ENCODE measurements at regions not wholly inside any gene's neighbourhood (a gene's known extent, or its start where the extent isn't known, plus 50 kb on each side); places are given as distances from the start of the nearest gene placed in this dataset.
A peak's percentile ranks its signal among the peaks of the same experiment; 100 is the strongest.

DNA sequence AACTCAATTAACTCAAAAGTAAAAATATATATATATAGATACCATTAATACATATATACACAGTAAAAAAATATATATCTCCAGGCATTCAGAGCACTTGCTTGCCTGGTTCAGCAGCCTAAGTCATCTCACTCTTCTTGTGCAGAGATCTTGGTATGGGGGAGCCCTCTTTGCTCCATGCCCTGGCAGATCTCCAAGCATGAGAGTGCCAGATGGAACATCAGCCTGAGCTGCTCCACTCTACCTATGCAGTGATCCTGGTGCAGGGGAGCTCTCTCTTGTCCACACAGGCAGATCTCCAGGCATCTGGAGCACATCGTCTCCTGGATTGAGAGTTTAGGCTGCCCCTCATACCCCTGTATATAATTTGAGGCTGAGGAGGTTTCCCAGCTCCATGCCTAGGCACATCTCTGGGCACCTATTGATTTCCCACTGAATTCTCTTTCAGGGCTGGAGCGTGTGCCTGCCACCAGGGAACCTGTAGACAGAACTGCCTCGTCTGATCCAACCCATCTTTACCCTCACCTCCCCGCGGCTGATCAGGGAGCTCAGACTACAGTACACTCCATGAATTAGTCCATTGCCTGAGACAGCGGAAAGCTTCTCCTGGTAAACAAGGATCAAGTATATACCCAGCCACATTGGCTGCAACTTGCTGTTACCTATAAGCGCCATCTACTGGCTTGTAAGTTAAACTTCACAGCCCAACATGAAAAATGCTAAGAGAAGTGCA lies 342.4 kb upstream of the GRIA1 start:
- DNase-seq = peak; percentile 91

GRCh38 chr5:153148624-153148976 lies 341.9 kb upstream of the GRIA1 start:
- no peak for DNase-seq

- no peak for DNase-seq
Measured at GRCh38 chr5:153151558-153151957, 338.9 kb upstream of the GRIA1 start.

DNA sequence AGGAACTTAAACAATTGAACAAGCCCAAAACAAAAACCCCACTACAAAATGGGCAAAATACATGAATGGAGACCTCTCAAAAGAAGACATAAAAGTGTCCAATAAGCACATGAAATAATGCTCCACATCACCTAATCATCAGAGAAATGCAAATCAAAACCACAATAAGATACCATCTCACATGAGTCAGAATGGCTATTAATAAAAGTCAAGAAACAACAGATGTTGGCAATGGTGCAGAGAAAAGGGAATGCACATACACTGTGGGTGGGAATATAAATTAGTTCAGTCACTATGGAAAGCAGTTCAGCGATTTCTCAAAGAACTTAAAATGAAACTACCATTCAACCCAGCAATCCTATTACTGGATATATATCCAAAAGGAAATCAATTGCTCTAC lies 337.4 kb upstream of the GRIA1 start:
- no peak for DNase-seq

DNA sequence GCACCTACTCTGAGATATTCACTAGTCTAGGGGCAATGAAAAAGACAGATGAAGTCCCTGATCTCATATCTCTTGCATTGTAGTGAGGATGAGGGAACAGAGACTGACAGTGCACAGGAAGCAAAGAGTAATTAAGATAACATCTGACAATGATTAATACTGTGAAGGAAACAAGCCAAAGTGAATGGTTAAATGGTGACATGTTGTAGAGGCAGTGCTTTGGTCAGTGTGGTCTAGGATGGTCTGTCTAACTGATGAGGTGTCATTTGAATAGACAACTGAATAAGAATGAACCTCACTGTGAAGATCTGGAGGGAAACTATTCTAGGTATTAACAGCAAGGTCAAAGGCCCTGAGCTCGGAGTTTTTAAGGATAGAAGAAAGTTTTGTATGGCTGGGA lies 333.3 kb upstream of the GRIA1 start:
- DNase-seq = no peak

DNA sequence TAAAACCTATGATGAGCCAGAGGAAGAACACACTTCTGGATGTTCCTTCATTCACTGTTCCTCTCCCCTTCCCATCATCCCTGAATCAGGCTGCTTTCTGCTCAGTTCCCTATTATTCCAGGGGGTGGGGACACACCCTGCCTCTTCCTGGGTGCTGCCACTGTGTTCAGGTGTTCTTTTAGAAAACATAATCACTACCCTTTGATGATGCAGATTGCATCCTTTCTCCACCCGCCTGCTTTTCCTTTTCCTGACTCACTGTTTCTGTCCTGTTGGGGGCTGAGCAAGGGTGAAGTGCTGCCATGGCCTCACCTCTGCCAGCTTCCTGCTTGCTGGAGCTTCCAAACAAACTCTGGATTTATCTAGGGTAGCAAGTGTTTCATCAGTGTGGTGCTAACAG lies 331.9 kb upstream of the GRIA1 start:
- DNase-seq = no peak

DNA sequence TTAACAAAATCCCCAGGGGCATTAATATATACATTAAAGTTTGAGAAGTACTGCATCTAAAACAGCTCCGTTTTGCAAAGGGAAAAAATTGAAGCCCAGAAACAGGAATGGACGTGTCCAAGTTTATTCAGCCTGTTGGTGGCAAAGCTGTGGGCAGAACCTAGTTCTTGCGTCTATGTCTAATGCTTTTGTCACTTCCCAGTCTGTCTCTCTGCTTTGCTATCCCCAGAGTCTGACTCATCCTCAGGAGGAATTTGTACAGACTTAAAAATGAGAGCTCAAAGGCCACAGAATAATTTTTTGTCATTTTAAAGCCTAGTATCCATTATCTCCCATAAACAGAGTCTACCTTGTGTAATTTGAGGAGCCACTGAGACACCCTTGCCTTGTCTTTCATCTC lies 330.9 kb upstream of the GRIA1 start:
- DNase-seq = no peak

GRCh38 chr5:153168241-153168640 lies 322.2 kb upstream of the GRIA1 start:
- no peak for DNase-seq

GRCh38 chr5:153187503-153187902 lies 303.0 kb upstream of the GRIA1 start:
- DNase-seq = no peak

DNA sequence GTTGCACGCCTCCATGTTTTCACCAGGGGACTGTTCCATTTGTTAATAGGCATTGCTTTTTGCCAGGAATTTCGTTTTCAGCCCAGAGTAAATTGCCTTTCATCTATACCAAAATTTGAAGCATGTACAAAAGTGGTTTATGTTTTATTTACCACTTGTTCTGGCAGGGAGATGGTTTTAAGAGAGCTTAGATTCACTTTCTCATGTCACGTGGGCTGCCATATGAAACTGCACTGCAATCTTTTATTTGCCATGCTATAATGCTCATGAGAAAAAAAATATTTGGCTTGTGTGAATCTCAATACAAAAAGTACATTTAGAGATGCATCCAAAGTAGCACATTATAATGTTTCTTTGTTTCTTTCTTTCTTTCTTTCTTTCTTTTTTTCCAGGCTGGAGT lies 284.1 kb upstream of the GRIA1 start:
- no peak for DNase-seq

- no peak for DNase-seq
Measured at GRCh38 chr5:153209016-153209415, 281.5 kb upstream of the GRIA1 start.

GRCh38 chr5:153209687-153210086 lies 280.8 kb upstream of the GRIA1 start:
- no peak for DNase-seq

- DNase-seq = no peak
Measured at GRCh38 chr5:153211076-153211475, 279.4 kb upstream of the GRIA1 start.

GRCh38 chr5:153212471-153212870 lies 278.0 kb upstream of the GRIA1 start:
- DNase-seq = no peak

DNA sequence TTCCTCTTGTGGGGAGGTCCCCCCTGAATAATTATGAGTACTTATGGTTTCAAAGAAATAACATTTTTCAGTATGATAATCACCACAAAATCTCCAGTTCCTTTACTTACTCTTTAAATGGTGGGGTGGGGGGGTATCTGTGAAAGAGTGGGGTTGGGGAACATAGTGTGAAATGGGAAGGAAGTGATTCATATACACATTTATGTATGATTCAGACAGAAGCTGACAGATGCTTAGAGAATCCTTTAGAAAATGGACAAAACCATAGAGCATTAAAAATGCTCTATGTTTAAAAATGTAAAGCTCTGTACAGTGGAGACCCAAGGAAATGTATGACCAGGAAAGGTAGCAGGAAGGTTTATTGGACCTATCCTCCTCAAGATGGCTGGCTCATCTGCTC lies 267.5 kb upstream of the GRIA1 start:
- DNase-seq = no peak

- no peak for DNase-seq
Measured at GRCh38 chr5:153223376-153223775, 267.1 kb upstream of the GRIA1 start.

DNA sequence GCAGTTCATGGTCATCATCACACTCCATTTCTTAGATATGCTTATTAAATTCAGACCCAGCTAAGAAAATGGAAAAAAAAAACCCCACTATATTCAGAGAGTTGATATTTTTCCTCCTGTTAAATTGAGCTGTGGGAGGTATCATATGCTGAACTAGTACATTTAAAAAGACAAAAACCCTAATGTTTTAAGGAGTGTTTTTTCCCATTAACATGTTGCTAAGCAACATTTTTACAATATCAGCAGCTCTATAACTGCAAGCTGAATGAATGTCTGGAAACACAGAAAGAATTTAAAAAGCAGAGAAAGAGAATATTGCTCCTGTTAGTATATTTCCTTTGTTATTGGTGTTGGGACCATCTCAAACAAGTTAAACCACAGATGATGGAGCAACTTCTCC lies 265.8 kb upstream of the GRIA1 start:
- DNase-seq = no peak

DNA sequence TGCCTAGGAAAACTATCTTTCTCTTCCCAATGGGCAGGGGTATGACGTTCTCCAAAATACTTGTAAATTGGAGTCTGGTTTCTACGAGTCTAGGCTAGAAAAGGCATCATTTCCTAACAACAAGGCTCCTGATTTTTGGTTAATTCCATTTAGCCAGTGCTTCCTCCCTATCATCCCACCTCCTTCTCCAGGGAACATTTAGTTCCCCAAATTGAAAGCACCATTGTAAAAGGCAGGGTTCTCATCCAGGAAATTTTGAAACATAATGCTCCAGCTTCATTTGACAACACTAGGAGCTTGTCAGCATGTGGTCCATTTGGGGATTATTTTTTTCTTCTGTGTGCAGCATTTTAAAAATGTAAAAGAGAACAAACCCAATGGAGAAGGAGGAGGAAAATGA lies 256.5 kb upstream of the GRIA1 start:
- DNase-seq = no peak

GRCh38 chr5:153236319-153236718 lies 254.2 kb upstream of the GRIA1 start:
- DNase-seq = no peak

GRCh38 chr5:153237671-153238332 lies 252.7 kb upstream of the GRIA1 start:
- no peak for DNase-seq

GRCh38 chr5:153257381-153257780 lies 233.1 kb upstream of the GRIA1 start:
- DNase-seq = no peak

- no peak for DNase-seq
Measured at GRCh38 chr5:153258469-153258868, 232.0 kb upstream of the GRIA1 start.

GRCh38 chr5:153267506-153267905 lies 223.0 kb upstream of the GRIA1 start:
- DNase-seq = no peak

- no peak for DNase-seq
Measured at GRCh38 chr5:153275695-153276094, 214.8 kb upstream of the GRIA1 start.

DNA sequence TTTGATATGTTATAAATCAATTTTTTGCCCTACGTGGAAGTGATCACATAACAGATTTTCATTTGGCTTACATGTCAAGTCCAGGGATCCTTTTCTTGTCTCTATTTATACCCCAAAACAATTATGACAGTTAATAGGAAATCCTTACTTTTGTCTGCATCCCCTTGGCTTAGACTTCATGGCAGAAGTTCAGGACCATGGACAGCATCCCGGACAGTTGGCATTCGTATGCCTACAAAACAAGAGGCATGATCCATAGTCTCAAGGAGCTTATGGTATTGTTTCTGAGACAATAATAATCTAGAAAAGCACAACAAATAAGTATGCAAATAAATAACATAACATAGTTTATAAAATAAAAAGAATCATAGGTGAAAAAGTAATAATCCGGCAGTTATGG lies 214.3 kb upstream of the GRIA1 start:
- DNase-seq = no peak

Measured in NCI-H2029 (cell line).